ENCODE measurements at regions not wholly inside any gene's neighbourhood (a gene's known extent, or its start where the extent isn't known, plus 50 kb on each side); places are given as distances from the start of the nearest gene placed in this dataset.

- Histone ChIP-seq H3K4me3 (no peak overlapping the region), H3K79me2 (ENCODE audit: control insufficient read depth, insufficient read depth, low read length) (no peaks in the 10 kb centered on the region), H3K4me1 (ENCODE audit: control insufficient read depth, insufficient read depth, low read length) (no peaks in the 10 kb centered on the region), H3K9ac (ENCODE audit: control insufficient read depth, insufficient read depth, low read length) (no peak overlapping the region), H3K4me2 (ENCODE audit: control insufficient read depth, insufficient read depth) (no peak overlapping the region), H3K9me3 (replicated peaks; ENCODE audit: control insufficient read depth, insufficient read depth, low read length) (no peaks in the 10 kb centered on the region), H2AFZ (ENCODE audit: control insufficient read depth, low read depth, low read length) (no peak overlapping the region), H3K27ac (ENCODE audit: control insufficient read depth, insufficient read depth) (no peak overlapping the region), H4K20me1 (ENCODE audit: control insufficient read depth, insufficient read depth) (no peaks in the 10 kb centered on the region), H3K27me3 (replicated peaks in 1 of 2; ENCODE audit: control insufficient read depth in 2 of 2, insufficient read depth in 2 of 2, low read length in 1 of 2) (no peaks in the 10 kb centered on the region), H3K36me3 (ENCODE audit: control insufficient read depth in 2 of 2, insufficient read depth in 2 of 2, low read length in 1 of 2) (no peaks in the 10 kb centered on the region)
- 0% methylated on average over 1 of the region's 1 CpG for WGBS (ENCODE audit: insufficient coverage, insufficient replicate concordance, low lambda C conversion rate, missing lambda C conversion rate)
- no TSS peak for BruUV-seq (replicated peaks)
- intact Hi-C loops (cut with micrococcal nuclease; ENCODE audit: unreplicated experiment) (no loop called here), in situ Hi-C loops (cut with MboI) (no loop called here)
- no peak for TF ChIP-seq RFX5 (IDR thresholded peaks at IDR 0.05; ENCODE audit: low read depth, low read length)
- TF ChIP-seq ZNF274 (IDR thresholded peaks at IDR 0.05; ENCODE audit: insufficient read depth, insufficient read length) = no peak
- no peak for TF ChIP-seq PBX3 (IDR thresholded peaks at IDR 0.05; ENCODE audit: insufficient replicate concordance, low read depth, low read length)
- CTCF ChIA-PET = no interaction called here
- ATAC-seq (no peak), DNase-seq (ENCODE audit: low read depth, low spot score) (no peak), FAIRE-seq (no peak)
- RAD21 ChIA-PET (ENCODE audit: unreplicated experiment) = no interaction called here
- SMC1A ChIA-PET (ENCODE audit: uncharacterized antibody, unreplicated experiment) = no interaction called here
- POLR2A ChIA-PET = no interaction called here
Measured at GRCh38 chr1:70785287-70785686, 262.3 kb downstream of the PTGER3 start.

GRCh38 chr1:70790232-70790923 is 257.2 kb downstream of the PTGER3 start:
- H3K4me3 ChIP-seq = no peak overlapping the region
- no peaks in the 10 kb centered on the region for H3K9me3 ChIP-seq (replicated peaks; ENCODE audit: control insufficient read depth, insufficient read depth, low read length)
- ATAC-seq = no peak
- no peak for DNase-seq (ENCODE audit: low read depth, low spot score)
- 5% methylated on average over 5 of the region's 5 CpGs for WGBS (ENCODE audit: insufficient coverage, insufficient replicate concordance, low lambda C conversion rate, missing lambda C conversion rate)
- no peaks in the 10 kb centered on the region for H3K27me3 ChIP-seq (replicated peaks in 1 of 2; ENCODE audit: control insufficient read depth in 2 of 2, insufficient read depth in 2 of 2, low read length in 1 of 2)
- H3K9ac ChIP-seq (ENCODE audit: control insufficient read depth, insufficient read depth, low read length) = no peak overlapping the region
- no peak overlapping the region for H3K27ac ChIP-seq (ENCODE audit: control insufficient read depth, insufficient read depth)
- H3K4me2 ChIP-seq (ENCODE audit: control insufficient read depth, insufficient read depth) = no peak overlapping the region
- no peaks in the 10 kb centered on the region for H4K20me1 ChIP-seq (ENCODE audit: control insufficient read depth, insufficient read depth)
- H3K79me2 ChIP-seq (ENCODE audit: control insufficient read depth, insufficient read depth, low read length) = no peaks in the 10 kb centered on the region
- H2AFZ ChIP-seq (ENCODE audit: control insufficient read depth, low read depth, low read length) = no peak overlapping the region
- no peak for FAIRE-seq
- CTCF ChIA-PET = no interaction called here
- intact Hi-C loops (cut with micrococcal nuclease; ENCODE audit: unreplicated experiment) (no loop called here), in situ Hi-C loops (cut with MboI) (no loop called here)
- no TSS peak for BruUV-seq (replicated peaks)
- H3K4me1 ChIP-seq (ENCODE audit: control insufficient read depth, insufficient read depth, low read length) = no peaks in the 10 kb centered on the region
- SMC1A ChIA-PET (ENCODE audit: uncharacterized antibody, unreplicated experiment) = no interaction called here
- no peaks in the 10 kb centered on the region for H3K36me3 ChIP-seq (ENCODE audit: control insufficient read depth in 2 of 2, insufficient read depth in 2 of 2, low read length in 1 of 2)
- POLR2A ChIA-PET = no interaction called here
- RAD21 ChIA-PET (ENCODE audit: unreplicated experiment) = no interaction called here
- TF ChIP-seq E2F4 (IDR thresholded peaks at IDR 0.05; ENCODE audit: low read depth, low read length) = no peak
- no peak for TF ChIP-seq NR2C2 (IDR thresholded peaks at IDR 0.05; ENCODE audit: borderline replicate concordance, control insufficient read depth, insufficient read length, low read depth)
- TF ChIP-seq MTA2 (IDR thresholded peaks at IDR 0.05; ENCODE audit: low read depth) = no peak
- no peak for TF ChIP-seq RB1 (IDR thresholded peaks at IDR 0.05; ENCODE audit: borderline replicate concordance)
- TF ChIP-seq IRF5 (IDR thresholded peaks at IDR 0.05; ENCODE audit: borderline replicate concordance) = no peak
- TF ChIP-seq E2F8 (IDR thresholded peaks at IDR 0.05; ENCODE audit: low read depth, partially characterized antibody) = no peak
- TF ChIP-seq RAD21 (IDR thresholded peaks at IDR 0.05; ENCODE audit: insufficient read depth, low read depth, low read length) = no peak
- TF ChIP-seq SIN3A (IDR thresholded peaks at IDR 0.05; ENCODE audit: low read depth, low read length) = no peak

All from GM12878 (cell line).